HFFc6 (cell line): ENCODE measurements at regions not wholly inside any gene's neighbourhood (a gene's known extent, or its start where the extent isn't known, plus 50 kb on each side); places are given as distances from the start of the nearest gene placed in this dataset.

Source experiments
- DNase-seq: peaks from one replicate; pipeline ENCODE4 v3.0.0-alpha.2; 2018
- H3K27ac Mint-ChIP-seq: 2 replicates; pipeline ENCODE4 v1.8.0; 2020; ENCODE audit warnings: mild to moderate bottlenecking, mixed read lengths
- H3K27me3 Mint-ChIP-seq: 2 replicates; pipeline ENCODE4 v1.8.0; 2021; ENCODE audit warnings: mild to moderate bottlenecking, moderate library complexity, mixed read lengths; ENCODE audit not compliant: insufficient read depth
- H3K36me3 Mint-ChIP-seq: 2 replicates; pipeline ENCODE4 v1.8.0; 2021; ENCODE audit warnings: low read depth, mixed read lengths
- H3K4me1 Mint-ChIP-seq: 2 replicates; pipeline ENCODE4 v1.8.0; 2020; ENCODE audit warnings: low read depth, mixed read lengths
- H3K4me3 Mint-ChIP-seq: 2 replicates; pipeline ENCODE4 v1.8.0; 2020; ENCODE audit warnings: mild to moderate bottlenecking, moderate library complexity, mixed read lengths
- H3K9me3 Mint-ChIP-seq: 2 replicates; pipeline ENCODE4 v1.8.0; 2020; ENCODE audit warnings: mild to moderate bottlenecking, mixed read lengths
- TF ChIP-seq, protein P1 (sequence below): fragments of 200-600 bp; sonication (generic); IDR thresholded peaks from 2 replicates; pipeline ENCODE4 v1.5.0; 2021; ENCODE audit warnings: antibody characterized with exemption, mild to moderate bottlenecking

DNA sequence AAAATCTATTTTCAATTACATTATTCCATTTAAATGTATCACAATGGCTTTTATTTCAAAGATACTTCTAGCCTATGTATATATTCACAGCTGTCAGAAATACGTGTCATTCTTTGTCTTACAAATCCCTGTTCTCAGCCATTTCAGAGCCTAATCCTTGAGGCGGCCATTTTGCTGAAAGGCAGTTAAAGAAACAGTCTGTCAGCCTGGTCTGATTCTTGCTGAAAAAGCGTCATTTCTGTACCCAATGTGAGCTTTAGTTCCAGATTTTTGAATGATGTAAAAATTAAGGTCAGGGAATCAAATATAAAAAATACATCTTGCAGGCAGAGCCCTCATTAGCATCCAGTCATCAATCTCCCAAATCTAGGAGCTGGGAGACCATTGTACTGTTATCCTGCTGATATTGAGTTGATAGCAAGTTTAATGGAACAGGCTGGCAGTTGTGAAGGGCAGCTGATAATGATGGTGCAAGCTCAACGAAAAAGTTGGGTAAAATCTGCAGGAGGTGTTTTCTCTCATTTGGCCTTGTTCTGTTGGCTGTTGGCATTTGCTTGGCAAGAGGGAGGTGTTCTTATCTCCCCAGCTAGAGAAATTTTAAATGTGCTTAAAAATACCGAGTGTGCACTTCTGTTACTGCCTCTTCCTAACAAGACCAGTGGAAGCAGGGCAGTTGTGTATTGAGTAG is 314.8 kb downstream of the SOX4 start:
- no peak overlapping the region for H3K27ac Mint-ChIP-seq
- DNase-seq: no peak
- no peaks in the 10 kb centered on the region for H3K9me3 Mint-ChIP-seq
- peaks cover under 1% of the 10 kb centered on the region; the same call in 1 of the 2 replicates for H3K27me3 Mint-ChIP-seq
- TF ChIP-seq, protein P1, sequence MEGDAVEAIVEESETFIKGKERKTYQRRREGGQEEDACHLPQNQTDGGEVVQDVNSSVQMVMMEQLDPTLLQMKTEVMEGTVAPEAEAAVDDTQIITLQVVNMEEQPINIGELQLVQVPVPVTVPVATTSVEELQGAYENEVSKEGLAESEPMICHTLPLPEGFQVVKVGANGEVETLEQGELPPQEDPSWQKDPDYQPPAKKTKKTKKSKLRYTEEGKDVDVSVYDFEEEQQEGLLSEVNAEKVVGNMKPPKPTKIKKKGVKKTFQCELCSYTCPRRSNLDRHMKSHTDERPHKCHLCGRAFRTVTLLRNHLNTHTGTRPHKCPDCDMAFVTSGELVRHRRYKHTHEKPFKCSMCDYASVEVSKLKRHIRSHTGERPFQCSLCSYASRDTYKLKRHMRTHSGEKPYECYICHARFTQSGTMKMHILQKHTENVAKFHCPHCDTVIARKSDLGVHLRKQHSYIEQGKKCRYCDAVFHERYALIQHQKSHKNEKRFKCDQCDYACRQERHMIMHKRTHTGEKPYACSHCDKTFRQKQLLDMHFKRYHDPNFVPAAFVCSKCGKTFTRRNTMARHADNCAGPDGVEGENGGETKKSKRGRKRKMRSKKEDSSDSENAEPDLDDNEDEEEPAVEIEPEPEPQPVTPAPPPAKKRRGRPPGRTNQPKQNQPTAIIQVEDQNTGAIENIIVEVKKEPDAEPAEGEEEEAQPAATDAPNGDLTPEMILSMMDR: no peak
- H3K36me3 Mint-ChIP-seq: no peaks in the 10 kb centered on the region
- H3K4me3 Mint-ChIP-seq: no peak overlapping the region
- H3K4me1 Mint-ChIP-seq: no peaks in the 10 kb centered on the region

DNA sequence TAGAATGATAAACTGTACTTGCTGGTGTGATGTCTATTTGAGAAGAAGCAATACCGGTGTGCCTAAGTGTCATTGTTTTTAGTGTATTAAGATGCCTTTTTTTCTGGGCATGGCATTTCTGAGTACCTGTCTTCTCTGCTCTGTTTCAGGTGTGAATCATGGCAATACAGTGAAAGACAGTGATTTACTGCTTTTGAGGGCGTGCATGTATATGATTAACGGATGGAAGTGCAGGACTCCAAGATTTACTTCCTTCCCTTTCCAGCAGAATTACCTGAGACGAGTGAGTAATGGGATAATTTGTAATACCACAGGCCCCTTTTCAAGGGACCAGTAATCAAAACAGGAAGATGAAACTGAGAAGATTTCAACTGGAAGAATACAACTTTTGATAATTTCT is 315.8 kb downstream of the SOX4 start:
- TF ChIP-seq, protein P1: no peak
- no peaks in the 10 kb centered on the region for H3K9me3 Mint-ChIP-seq
- H3K27ac Mint-ChIP-seq: no peak overlapping the region
- no peaks in the 10 kb centered on the region for H3K4me1 Mint-ChIP-seq
- H3K27me3 Mint-ChIP-seq: peaks cover 3% of the 10 kb centered on the region
- no peak overlapping the region for H3K4me3 Mint-ChIP-seq
- DNase-seq: no peak
- H3K36me3 Mint-ChIP-seq: no peaks in the 10 kb centered on the region

DNA sequence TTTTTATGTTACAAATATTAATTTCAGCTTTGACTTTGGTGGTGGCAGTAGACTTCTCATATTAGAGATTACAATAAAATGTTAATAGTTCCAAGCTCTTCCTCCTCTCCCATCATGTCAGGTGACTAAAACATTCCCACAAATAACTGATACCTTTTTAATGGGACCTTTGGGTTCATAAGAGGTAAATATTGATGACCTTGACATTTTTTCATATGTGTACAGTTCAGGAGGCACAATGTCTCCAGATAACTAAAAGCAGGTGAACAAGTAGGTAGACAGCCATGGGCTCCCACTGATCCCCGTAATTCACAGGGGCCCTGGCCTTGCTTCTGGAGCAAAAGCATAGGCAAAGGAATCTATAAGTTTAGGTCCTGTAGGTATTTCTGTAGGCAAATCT is 317.7 kb downstream of the SOX4 start:
- Mint-ChIP-seq H3K4me1 (peaks cover 10% of the 10 kb centered on the region), H3K4me3 (no peak overlapping the region), H3K27ac (no peak overlapping the region), H3K27me3 (peaks cover 3% of the 10 kb centered on the region), H3K9me3 (no peaks in the 10 kb centered on the region), H3K36me3 (no peaks in the 10 kb centered on the region)
- TF ChIP-seq, protein P1: no peak
- no peak for DNase-seq

DNA sequence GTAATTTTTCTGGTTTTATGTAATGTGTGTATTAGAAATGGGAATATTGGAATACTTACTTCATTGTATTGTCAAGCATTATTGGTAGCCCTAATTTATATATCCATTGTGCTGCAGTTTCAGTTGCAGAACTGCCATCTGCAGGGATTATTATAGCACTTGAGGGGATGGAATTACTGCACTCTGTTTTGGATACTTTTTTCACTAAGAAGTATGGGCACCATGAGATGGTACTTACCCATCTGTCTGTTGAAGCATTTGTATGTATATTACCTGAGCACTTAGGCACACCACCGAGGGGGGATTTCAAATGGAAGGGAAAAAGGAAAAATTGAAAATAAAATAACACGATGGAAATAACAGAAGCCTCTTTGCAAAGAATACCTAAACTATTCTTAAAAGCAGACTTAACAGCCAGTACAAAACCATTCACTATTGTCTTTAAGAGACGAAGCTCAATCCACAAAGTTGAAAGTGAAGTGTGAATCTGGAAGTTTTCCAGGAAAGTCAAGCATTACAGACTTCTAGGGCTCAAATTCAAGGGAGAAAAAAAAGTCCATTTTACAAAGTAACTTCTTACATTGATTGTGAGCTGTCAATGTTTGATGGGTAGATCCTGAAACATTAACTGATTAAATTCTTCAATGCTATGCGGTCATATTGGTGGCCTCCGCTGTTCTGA is 318.7 kb downstream of the SOX4 start:
- Mint-ChIP-seq H3K36me3 (no peaks in the 10 kb centered on the region), H3K27ac (no peak overlapping the region), H3K9me3 (no peaks in the 10 kb centered on the region), H3K27me3 (peaks cover 3% of the 10 kb centered on the region), H3K4me3 (no peak overlapping the region), H3K4me1 (peaks cover 21% of the 10 kb centered on the region)
- DNase-seq: no peak
- TF ChIP-seq, protein P1: no peak

DNA sequence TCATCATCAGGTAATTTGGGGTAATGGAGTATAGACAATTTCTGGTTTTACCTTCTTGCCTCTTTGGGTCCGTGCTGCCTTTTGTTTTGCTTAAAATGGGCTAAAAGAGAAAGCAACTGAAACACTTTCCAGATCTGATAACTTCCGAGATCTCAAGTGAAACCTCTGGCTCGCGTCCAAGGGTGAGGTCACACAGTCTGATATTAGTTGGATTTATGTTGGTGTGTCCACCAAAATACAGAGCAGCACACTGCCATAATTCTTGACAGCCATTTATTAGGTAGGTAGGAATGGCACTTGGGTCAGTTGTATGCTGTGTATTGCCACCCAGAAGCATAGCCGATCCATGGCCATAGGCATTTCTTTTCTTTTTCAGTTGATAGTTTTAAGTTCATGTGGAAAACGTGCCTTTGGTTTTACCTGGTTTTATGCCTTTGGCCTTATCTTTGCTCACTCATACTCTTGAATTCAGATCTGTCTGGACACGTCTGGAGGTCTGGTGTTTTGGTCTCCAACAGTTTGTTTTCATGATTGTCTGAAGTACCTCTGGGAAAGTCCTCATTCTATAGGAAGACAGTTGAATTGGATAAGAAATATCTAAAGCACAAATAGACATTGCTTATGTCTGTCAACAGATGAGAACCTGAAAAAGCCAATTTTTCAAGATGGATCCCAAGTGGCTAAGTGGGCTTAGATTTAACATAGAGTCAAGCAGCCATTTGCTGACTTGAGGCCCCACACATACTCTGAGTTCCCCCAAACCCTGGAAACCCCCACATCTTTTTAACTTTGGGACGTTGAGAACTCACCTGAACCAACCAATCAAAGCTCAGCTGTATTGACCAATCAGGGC is 320.8 kb downstream of the SOX4 start:
- Mint-ChIP-seq H3K27ac (no peak overlapping the region), H3K4me1 (peaks cover 25% of the 10 kb centered on the region), H3K4me3 (no peak overlapping the region), H3K36me3 (no peaks in the 10 kb centered on the region), H3K9me3 (no peaks in the 10 kb centered on the region), H3K27me3 (peaks cover 3% of the 10 kb centered on the region)
- DNase-seq: no peak
- TF ChIP-seq, protein P1: no peak
